Parathyroid adenoma (tissue), 2 donors: ENCODE measurements at regions not wholly inside any gene's neighbourhood (a gene's known extent, or its start where the extent isn't known, plus 50 kb on each side); places are given as distances from the start of the nearest gene placed in this dataset.

Source experiments
- H2AFZ ChIP-seq: fragments of 300-600 bp; sonication (generic); one replicate; pipeline ENCODE4 v1.7.0; 2017; ENCODE audit warnings: antibody characterized with exemption, mild to moderate bottlenecking
- H3K27ac ChIP-seq: fragments of 300-600 bp; sonication (generic); one replicate; pipeline ENCODE4 v1.7.0; 2017
- H3K27me3 ChIP-seq: fragments of 300-600 bp; sonication (generic); one replicate; pipeline ENCODE4 v1.7.0; 2017; ENCODE audit warnings: low read length; ENCODE audit not compliant: control insufficient read depth, insufficient read depth
- H3K36me3 ChIP-seq: fragments of 300-600 bp; sonication (generic); one replicate; pipeline ENCODE4 v1.7.0; 2017; ENCODE audit warnings: low read length; ENCODE audit not compliant: control insufficient read depth, insufficient read depth
- H3K4me1 ChIP-seq: fragments of 300-600 bp; sonication (generic); one replicate; pipeline ENCODE4 v1.7.0; 2017; ENCODE audit warnings: control low read depth
- H3K4me2 ChIP-seq: fragments of 300-600 bp; sonication (generic); one replicate; pipeline ENCODE4 v1.7.0; 2017; ENCODE audit warnings: low read length
- H3K4me3 ChIP-seq: fragments of 300-600 bp; sonication (generic); one replicate; pipeline ENCODE4 v1.7.0; 2017; ENCODE audit warnings: low read depth, low read length
- H3K79me2 ChIP-seq: fragments of 300-600 bp; sonication (generic); one replicate; pipeline ENCODE4 v1.7.0; 2017; ENCODE audit warnings: control low read depth
- H3K9ac ChIP-seq: fragments of 300-600 bp; sonication (generic); one replicate; pipeline ENCODE4 v1.7.0; 2017; ENCODE audit warnings: mild to moderate bottlenecking
- H3K9me3 ChIP-seq: fragments of 300-600 bp; sonication (generic); one replicate; pipeline ENCODE4 v1.7.0; 2017; ENCODE audit warnings: low read length; ENCODE audit not compliant: control insufficient read depth
- TF ChIP-seq, protein P1 (sequence below): fragments of 300-600 bp; sonication (generic); IDR thresholded peaks from one replicate; pipeline ENCODE4 v1.7.0; 2017; ENCODE audit warnings: antibody characterized with exemption, mild to moderate bottlenecking
- donor health status: primary hyperparathyroidism.

DNA sequence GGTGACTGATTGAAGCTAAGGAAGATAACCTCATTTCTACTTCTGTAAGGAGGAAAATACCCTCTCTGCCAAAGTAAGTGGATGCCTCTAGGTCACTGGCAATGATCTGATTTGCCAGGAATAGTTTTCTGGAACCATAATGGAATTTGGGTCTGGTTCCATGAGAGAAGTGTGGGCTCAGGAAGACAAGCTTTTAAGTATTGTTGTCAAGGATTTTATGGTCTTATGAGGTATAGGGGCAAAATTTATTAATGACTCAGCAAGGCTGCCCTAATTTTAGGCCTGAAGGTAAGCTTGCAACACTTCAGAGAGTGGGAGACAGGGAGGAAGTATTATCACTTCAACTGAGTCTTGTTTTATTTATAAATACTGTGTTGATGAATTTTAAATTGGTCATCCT, 322.6 kb upstream of the ACTBL2 start:
- TF ChIP-seq, protein P1, sequence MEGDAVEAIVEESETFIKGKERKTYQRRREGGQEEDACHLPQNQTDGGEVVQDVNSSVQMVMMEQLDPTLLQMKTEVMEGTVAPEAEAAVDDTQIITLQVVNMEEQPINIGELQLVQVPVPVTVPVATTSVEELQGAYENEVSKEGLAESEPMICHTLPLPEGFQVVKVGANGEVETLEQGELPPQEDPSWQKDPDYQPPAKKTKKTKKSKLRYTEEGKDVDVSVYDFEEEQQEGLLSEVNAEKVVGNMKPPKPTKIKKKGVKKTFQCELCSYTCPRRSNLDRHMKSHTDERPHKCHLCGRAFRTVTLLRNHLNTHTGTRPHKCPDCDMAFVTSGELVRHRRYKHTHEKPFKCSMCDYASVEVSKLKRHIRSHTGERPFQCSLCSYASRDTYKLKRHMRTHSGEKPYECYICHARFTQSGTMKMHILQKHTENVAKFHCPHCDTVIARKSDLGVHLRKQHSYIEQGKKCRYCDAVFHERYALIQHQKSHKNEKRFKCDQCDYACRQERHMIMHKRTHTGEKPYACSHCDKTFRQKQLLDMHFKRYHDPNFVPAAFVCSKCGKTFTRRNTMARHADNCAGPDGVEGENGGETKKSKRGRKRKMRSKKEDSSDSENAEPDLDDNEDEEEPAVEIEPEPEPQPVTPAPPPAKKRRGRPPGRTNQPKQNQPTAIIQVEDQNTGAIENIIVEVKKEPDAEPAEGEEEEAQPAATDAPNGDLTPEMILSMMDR, result no peak
- no peak overlapping the region for H3K4me2 ChIP-seq
- H3K9me3 ChIP-seq, result no peaks in the 10 kb centered on the region
- no peaks in the 10 kb centered on the region for H3K36me3 ChIP-seq
- H3K79me2 ChIP-seq, result no peaks in the 10 kb centered on the region
- H3K4me1 ChIP-seq, result no peaks in the 10 kb centered on the region
- no peak overlapping the region for H3K9ac ChIP-seq
- H2AFZ ChIP-seq, result no peak overlapping the region
- H3K4me3 ChIP-seq, result no peak overlapping the region
- H3K27me3 ChIP-seq, result no peaks in the 10 kb centered on the region
- H3K27ac ChIP-seq, result no peak overlapping the region

DNA sequence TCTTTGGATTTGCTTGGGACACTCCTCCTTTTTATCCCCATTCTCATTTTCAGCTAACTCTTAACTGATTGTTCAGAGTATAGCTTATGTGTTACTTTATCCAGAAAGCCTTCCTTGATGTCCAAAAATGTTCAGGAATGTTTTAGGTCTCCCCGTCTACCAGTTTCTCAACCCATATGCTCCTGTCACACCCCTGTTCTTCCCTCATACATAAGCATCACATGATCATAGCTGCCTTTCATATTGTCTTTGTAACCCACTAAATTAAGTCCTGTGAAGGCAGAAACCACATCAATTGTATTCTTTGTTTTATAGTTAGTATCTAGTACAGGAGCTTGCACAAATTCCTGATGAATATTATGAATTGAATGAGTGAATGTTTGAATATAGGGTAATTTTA, 321.9 kb upstream of the ACTBL2 start:
- H2AFZ ChIP-seq, result no peak overlapping the region
- no peaks in the 10 kb centered on the region for H3K36me3 ChIP-seq
- H3K4me2 ChIP-seq, result no peak overlapping the region
- H3K4me1 ChIP-seq, result no peaks in the 10 kb centered on the region
- no peak overlapping the region for H3K27ac ChIP-seq
- no peak overlapping the region for H3K4me3 ChIP-seq
- TF ChIP-seq, protein P1, result no peak
- no peaks in the 10 kb centered on the region for H3K79me2 ChIP-seq
- no peaks in the 10 kb centered on the region for H3K9me3 ChIP-seq
- H3K9ac ChIP-seq, result no peak overlapping the region
- no peaks in the 10 kb centered on the region for H3K27me3 ChIP-seq

DNA sequence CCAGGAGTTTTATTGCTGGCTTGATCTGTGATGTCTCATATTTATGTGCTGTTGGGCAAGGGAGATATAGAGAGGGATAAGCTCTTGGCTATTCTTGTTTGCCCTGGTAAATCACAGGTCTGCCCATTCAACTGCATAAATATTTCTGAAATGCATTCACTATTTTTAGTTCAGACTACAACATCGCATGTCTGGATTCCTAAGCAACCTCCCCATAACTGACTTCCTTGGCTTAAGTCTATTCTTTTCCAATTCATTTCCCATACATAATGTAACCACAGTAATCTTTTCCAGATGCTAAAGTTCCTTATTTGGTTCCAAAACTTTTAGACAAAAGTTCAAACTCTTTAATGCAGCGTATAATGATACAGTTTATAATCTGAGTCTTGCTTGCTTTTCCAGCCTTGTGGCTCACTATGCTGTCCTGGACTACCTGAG, 321.4 kb upstream of the ACTBL2 start:
- no peaks in the 10 kb centered on the region for H3K27me3 ChIP-seq
- H2AFZ ChIP-seq, result no peak overlapping the region
- H3K36me3 ChIP-seq, result no peaks in the 10 kb centered on the region
- no peak overlapping the region for H3K4me2 ChIP-seq
- TF ChIP-seq, protein P1, result no peak
- H3K27ac ChIP-seq, result no peak overlapping the region
- H3K79me2 ChIP-seq, result no peaks in the 10 kb centered on the region
- H3K9me3 ChIP-seq, result no peaks in the 10 kb centered on the region
- no peak overlapping the region for H3K9ac ChIP-seq
- no peak overlapping the region for H3K4me3 ChIP-seq
- H3K4me1 ChIP-seq, result no peaks in the 10 kb centered on the region

DNA sequence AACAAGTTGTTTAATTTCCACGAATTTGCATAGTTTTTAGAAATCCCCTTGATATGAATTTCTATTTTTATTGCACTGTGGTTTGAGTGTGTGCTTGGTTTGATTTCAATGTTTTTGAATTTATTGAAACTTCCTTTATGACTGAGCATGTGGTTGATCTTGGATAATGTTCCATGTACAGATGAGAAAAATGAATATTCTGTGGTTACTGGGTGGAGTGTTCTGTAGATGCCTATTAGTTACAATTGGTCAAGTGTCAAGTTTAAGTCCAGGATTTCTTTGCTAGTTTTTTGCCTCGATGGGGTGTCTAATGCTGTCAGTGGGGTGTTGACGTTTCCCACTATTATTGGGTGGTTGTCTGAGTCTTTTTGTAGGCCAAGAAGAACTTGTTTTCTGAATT, 319.5 kb upstream of the ACTBL2 start:
- no peaks in the 10 kb centered on the region for H3K4me1 ChIP-seq
- H2AFZ ChIP-seq, result no peak overlapping the region
- H3K9me3 ChIP-seq, result no peaks in the 10 kb centered on the region
- H3K27me3 ChIP-seq, result no peaks in the 10 kb centered on the region
- H3K4me3 ChIP-seq, result no peak overlapping the region
- H3K9ac ChIP-seq, result no peak overlapping the region
- H3K4me2 ChIP-seq, result no peak overlapping the region
- H3K36me3 ChIP-seq, result no peaks in the 10 kb centered on the region
- no peaks in the 10 kb centered on the region for H3K79me2 ChIP-seq
- no peak overlapping the region for H3K27ac ChIP-seq
- TF ChIP-seq, protein P1, result no peak

DNA sequence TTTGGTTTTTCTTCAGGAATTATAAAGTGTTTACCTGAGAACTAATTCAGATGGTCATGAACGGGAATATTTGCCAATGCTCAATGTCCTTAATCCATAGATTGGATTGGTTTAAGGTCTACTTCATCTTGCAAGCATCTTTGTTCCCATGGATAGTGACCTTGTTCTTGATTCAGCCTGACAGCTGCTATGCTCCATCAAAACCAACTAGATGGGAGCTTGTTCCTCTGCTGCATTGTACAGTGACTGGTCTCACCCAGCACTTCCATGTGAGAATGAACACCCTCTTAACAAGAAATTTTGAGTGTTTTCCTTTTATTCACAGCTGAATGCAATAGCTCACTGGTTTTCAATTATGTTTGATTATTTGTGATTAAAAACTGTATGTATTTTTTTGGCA, 312.6 kb upstream of the ACTBL2 start:
- Histone ChIP-seq H2AFZ (no peak overlapping the region), H3K27me3 (no peaks in the 10 kb centered on the region), H3K4me3 (no peak overlapping the region), H3K9me3 (no peaks in the 10 kb centered on the region), H3K9ac (no peak overlapping the region), H3K4me2 (no peak overlapping the region), H3K79me2 (no peaks in the 10 kb centered on the region), H3K4me1 (no peaks in the 10 kb centered on the region), H3K36me3 (no peaks in the 10 kb centered on the region), H3K27ac (no peak overlapping the region)
- TF ChIP-seq, protein P1, result no peak
